Endodermal cell (in vitro differentiated cells): ENCODE measurements at regions not wholly inside any gene's neighbourhood (a gene's known extent, or its start where the extent isn't known, plus 50 kb on each side); places are given as distances from the start of the nearest gene placed in this dataset.

Experiments used
- DNase-seq: peaks from one replicate; pipeline ENCODE4 v3.0.0-alpha.2; 2017
- H3K27ac ChIP-seq: 2 replicates; pipeline ENCODE4 v1.5.1; 2013; ENCODE audit warnings: mild to moderate bottlenecking, low read depth, low read length, moderate library complexity
- H3K27me3 ChIP-seq: 2 replicates; pipeline ENCODE4 v1.6.1; 2013; ENCODE audit warnings: mild to moderate bottlenecking, low read length, moderate library complexity; ENCODE audit not compliant: insufficient read depth, control insufficient read depth, poor library complexity, severe bottlenecking
- H3K36me3 ChIP-seq: 2 replicates; pipeline ENCODE4 v1.7.0; 2013; ENCODE audit warnings: mild to moderate bottlenecking, low read length, moderate library complexity; ENCODE audit not compliant: control insufficient read depth, insufficient read depth
- H3K4me1 ChIP-seq: one replicate; pipeline ENCODE4 v1.7.0; 2013; ENCODE audit warnings: low read length; ENCODE audit not compliant: control insufficient read depth, insufficient read depth
- H3K4me3 ChIP-seq: 2 replicates; pipeline ENCODE4 v1.5.1; 2013; ENCODE audit warnings: mild to moderate bottlenecking, low read length, moderate library complexity
- H3K9ac ChIP-seq: 2 replicates; pipeline ENCODE4 v1.6.1; 2013; ENCODE audit warnings: mild to moderate bottlenecking, low read length, moderate library complexity; ENCODE audit not compliant: poor library complexity, severe bottlenecking; ENCODE audit errors: extremely low read depth
- H3K9me3 ChIP-seq: 2 replicates; pipeline ENCODE4 v1.6.1; 2013; ENCODE audit warnings: mild to moderate bottlenecking, low read length, moderate library complexity; ENCODE audit not compliant: control insufficient read depth
- H3K27ac Mint-ChIP-seq: 2 replicates; pipeline ENCODE4 v1.8.0; 2020; ENCODE audit warnings: mixed read lengths
- H3K27me3 Mint-ChIP-seq: 2 replicates; pipeline ENCODE4 v1.8.0; 2021; ENCODE audit warnings: mild to moderate bottlenecking, mixed read lengths; ENCODE audit not compliant: insufficient read depth
- H3K36me3 Mint-ChIP-seq: 2 replicates; pipeline ENCODE4 v1.8.0; 2020; ENCODE audit warnings: low read depth, mixed read lengths
- H3K4me1 Mint-ChIP-seq: 2 replicates; pipeline ENCODE4 v1.8.0; 2020; ENCODE audit warnings: mixed read lengths
- H3K4me3 Mint-ChIP-seq: 2 replicates; pipeline ENCODE4 v1.8.0; 2020; ENCODE audit warnings: mild to moderate bottlenecking, moderate library complexity, mixed read lengths
- H3K9me3 Mint-ChIP-seq: 2 replicates; pipeline ENCODE4 v1.8.0; 2020; ENCODE audit warnings: mild to moderate bottlenecking, mixed read lengths
- WGBS, 2 experiments: methylation state at CpG; one replicate each; pipeline versions ENCODE4 v1.1.5 to v1.1.7; 2013; ENCODE audit warnings: missing lambda C conversion rate in 2 of 2, mixed read lengths in 1 of 2; ENCODE audit not compliant: insufficient coverage in 1 of 2, insufficient read length in 1 of 2; 5-methylcytosine and 5-hydroxymethylcytosine counted together
- TF ChIP-seq, protein P1 (sequence below): fragments of 200-600 bp; sonication (generic); conservative IDR thresholded peaks from 2 replicates; pipeline ENCODE4 v1.5.0; 2021; ENCODE audit warnings: antibody characterized with exemption, mild to moderate bottlenecking

DNA sequence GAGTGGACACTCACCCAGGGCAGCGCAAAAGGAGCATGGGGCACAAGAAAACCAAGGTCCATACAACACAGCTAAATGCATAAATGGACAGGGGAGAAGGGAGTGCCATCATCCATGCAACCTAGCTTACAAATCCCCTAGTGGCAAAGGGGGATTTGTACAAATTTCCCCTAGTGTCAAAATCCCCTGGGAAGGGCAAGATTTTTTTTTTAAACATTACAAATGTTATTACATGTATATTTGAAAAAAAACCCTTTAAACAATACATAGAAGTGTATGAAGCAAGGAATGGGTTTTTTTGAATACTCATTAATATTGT lies 89.6 kb upstream of the IVNS1ABP start:
- Mint-ChIP-seq H3K27me3 (no peaks in the 10 kb centered on the region), H3K9me3 (peaks cover 12% of the 10 kb centered on the region), H3K4me3 (no peak overlapping the region), H3K4me1 (peaks cover 8% of the 10 kb centered on the region), H3K36me3 (no peaks in the 10 kb centered on the region), H3K27ac (no peak overlapping the region)
- H3K4me3 ChIP-seq, result no peak overlapping the region
- H3K27ac ChIP-seq, result no peak overlapping the region
- WGBS, 2 experiments, result 75 to 100% methylated on average over 1 of the region's 1 CpG
- DNase-seq, result no peak
- H3K9ac ChIP-seq, result no peak overlapping the region
- H3K4me1 ChIP-seq, result peaks cover 2% of the 10 kb centered on the region
- TF ChIP-seq, protein P1, sequence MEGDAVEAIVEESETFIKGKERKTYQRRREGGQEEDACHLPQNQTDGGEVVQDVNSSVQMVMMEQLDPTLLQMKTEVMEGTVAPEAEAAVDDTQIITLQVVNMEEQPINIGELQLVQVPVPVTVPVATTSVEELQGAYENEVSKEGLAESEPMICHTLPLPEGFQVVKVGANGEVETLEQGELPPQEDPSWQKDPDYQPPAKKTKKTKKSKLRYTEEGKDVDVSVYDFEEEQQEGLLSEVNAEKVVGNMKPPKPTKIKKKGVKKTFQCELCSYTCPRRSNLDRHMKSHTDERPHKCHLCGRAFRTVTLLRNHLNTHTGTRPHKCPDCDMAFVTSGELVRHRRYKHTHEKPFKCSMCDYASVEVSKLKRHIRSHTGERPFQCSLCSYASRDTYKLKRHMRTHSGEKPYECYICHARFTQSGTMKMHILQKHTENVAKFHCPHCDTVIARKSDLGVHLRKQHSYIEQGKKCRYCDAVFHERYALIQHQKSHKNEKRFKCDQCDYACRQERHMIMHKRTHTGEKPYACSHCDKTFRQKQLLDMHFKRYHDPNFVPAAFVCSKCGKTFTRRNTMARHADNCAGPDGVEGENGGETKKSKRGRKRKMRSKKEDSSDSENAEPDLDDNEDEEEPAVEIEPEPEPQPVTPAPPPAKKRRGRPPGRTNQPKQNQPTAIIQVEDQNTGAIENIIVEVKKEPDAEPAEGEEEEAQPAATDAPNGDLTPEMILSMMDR, result no peak
- no peaks in the 10 kb centered on the region for H3K9me3 ChIP-seq
- H3K27me3 ChIP-seq, result no peaks in the 10 kb centered on the region
- H3K36me3 ChIP-seq, result no peaks in the 10 kb centered on the region

GRCh38 chr1:185406006-185406690 lies 89.1 kb upstream of the IVNS1ABP start:
- no peak for DNase-seq
- Mint-ChIP-seq H3K9me3 (peaks cover 12% of the 10 kb centered on the region), H3K27me3 (no peaks in the 10 kb centered on the region), H3K4me1 (peaks cover 9% of the 10 kb centered on the region), H3K36me3 (no peaks in the 10 kb centered on the region), H3K27ac (no peak overlapping the region), H3K4me3 (no peak overlapping the region)
- 89 to 95% methylated on average over 1 to 3 of the region's 3 CpGs for WGBS, 2 experiments
- Histone ChIP-seq H3K27ac (no peak overlapping the region), H3K9me3 (no peaks in the 10 kb centered on the region), H3K27me3 (no peaks in the 10 kb centered on the region), H3K4me1 (peaks cover 2% of the 10 kb centered on the region), H3K4me3 (no peak overlapping the region), H3K9ac (no peak overlapping the region), H3K36me3 (no peaks in the 10 kb centered on the region)
- TF ChIP-seq, protein P1, result no peak

DNA sequence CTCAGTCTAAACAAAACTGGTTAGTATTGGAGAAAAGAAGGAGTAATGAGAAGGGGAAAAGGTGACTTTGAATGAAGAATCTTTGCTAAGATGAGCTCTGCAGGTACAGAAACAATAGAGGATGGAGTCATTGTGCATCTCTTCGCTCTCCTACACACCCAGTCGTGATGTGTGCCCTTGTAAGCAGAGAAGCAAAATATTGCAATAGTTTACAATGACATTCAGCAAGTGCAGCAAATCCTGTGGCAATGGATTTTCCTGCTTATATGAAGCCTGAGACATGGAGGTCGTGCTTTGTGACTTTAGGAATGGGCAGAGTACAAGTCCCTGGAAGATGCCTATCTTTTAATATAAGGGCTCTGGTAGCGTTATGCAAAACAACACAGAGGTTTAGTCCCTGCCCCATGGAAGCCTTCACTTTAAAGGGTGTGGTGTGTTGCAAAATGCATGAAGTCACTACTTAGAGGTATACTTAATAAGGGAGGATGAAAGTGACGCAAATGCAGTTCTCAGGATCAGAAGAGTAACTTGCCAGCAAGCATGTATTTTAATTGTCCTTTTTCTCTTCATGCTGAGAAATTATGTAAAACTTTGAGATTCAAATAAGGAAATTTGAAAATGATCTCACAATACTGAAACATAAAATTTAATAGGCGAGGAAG lies 88.0 kb upstream of the IVNS1ABP start:
- H3K4me3 Mint-ChIP-seq, result no peak overlapping the region
- Histone ChIP-seq H3K36me3 (no peaks in the 10 kb centered on the region), H3K9ac (no peak overlapping the region), H3K4me3 (no peak overlapping the region), H3K4me1 (peaks cover 2% of the 10 kb centered on the region), H3K27ac (no peak overlapping the region), H3K27me3 (no peaks in the 10 kb centered on the region), H3K9me3 (no peaks in the 10 kb centered on the region)
- H3K36me3 Mint-ChIP-seq, result no peaks in the 10 kb centered on the region
- no peak for DNase-seq
- peaks cover 14% of the 10 kb centered on the region for H3K4me1 Mint-ChIP-seq
- peaks cover 12% of the 10 kb centered on the region for H3K9me3 Mint-ChIP-seq
- H3K27me3 Mint-ChIP-seq, result no peaks in the 10 kb centered on the region
- no peak overlapping the region for H3K27ac Mint-ChIP-seq
- TF ChIP-seq, protein P1, result no peak
- 90 to 94% methylated on average over 4 to 6 of the region's 6 CpGs for WGBS, 2 experiments
